ENCODE measurements at regions not wholly inside any gene's neighbourhood (a gene's known extent, or its start where the extent isn't known, plus 50 kb on each side); places are given as distances from the start of the nearest gene placed in this dataset.
"Not testable (repeated sequence)": the region's sequence is repeated elsewhere in the genome, so short reads cannot be mapped to it uniquely, and the experiment has no call there.

- DNase-seq (ENCODE audit: low spot score), result no peak
- no peaks in the 10 kb centered on the region for H3K27me3 ChIP-seq
Observed at GRCh38 chr1:242674951-242675645, 150.6 kb upstream of the PLD5 start.

GRCh38 chr1:242673652-242674051 is 149.2 kb upstream of the PLD5 start:
- Histone ChIP-seq H4K20me1 (ENCODE audit: low read depth) (no peaks in the 10 kb centered on the region), H2AFZ (replicated peaks) (peak overlapping the region; percentile 26), H3K27me3 (no peaks in the 10 kb centered on the region), H3F3A (ENCODE audit: low read depth) (no peaks in the 10 kb centered on the region), H3K4me1 (no peaks in the 10 kb centered on the region), H3K79me2 (ENCODE audit: low read depth) (no peaks in the 10 kb centered on the region), H3K9me3 (ENCODE audit: low read depth) (no peaks in the 10 kb centered on the region), H3K9ac (no peak overlapping the region), H3K4me2 (no peak overlapping the region), H3K27ac (no peak overlapping the region), H3K36me3 (no peaks in the 10 kb centered on the region), H3K4me3 (no peak overlapping the region)
- Mint-ChIP-seq H3K9me3 (no peaks in the 10 kb centered on the region), H3K27ac (no peak overlapping the region), H3K4me1 (no peaks in the 10 kb centered on the region), H3K27me3 (ENCODE audit: insufficient read depth, low read depth) (no peaks in the 10 kb centered on the region), H3K36me3 (no peaks in the 10 kb centered on the region), H3K4me3 (no peak overlapping the region)
- TF ChIP-seq EZH2phosphoT487 (IDR thresholded peaks at IDR 0.05) (no peak), CTCF (IDR thresholded peaks at IDR 0.05) (no peak), EZH2 (IDR thresholded peaks at IDR 0.05) (no peak)
- DNase-seq (ENCODE audit: low spot score), result no peak

More at GRCh38 chr1:242674951-242675645, 150.6 kb upstream of the PLD5 start:
- no peaks in the 10 kb centered on the region for H3K27me3 Mint-ChIP-seq (ENCODE audit: insufficient read depth, low read depth)
- H3K4me3 ChIP-seq, result no peak overlapping the region
- no peak overlapping the region for H3K4me3 Mint-ChIP-seq
- H3K4me1 Mint-ChIP-seq, result no peaks in the 10 kb centered on the region
- H3K79me2 ChIP-seq (ENCODE audit: low read depth), result no peaks in the 10 kb centered on the region
- no peak for TF ChIP-seq CTCF (IDR thresholded peaks at IDR 0.05)
- no peak for TF ChIP-seq EZH2phosphoT487 (IDR thresholded peaks at IDR 0.05)
- no peak for TF ChIP-seq EZH2 (IDR thresholded peaks at IDR 0.05)
- H3K9me3 Mint-ChIP-seq, result no peaks in the 10 kb centered on the region
- no peaks in the 10 kb centered on the region for H4K20me1 ChIP-seq (ENCODE audit: low read depth)
- no peaks in the 10 kb centered on the region for H3K36me3 ChIP-seq
- H3K27ac Mint-ChIP-seq, result no peak overlapping the region
- H3K9ac ChIP-seq, result no peak overlapping the region
- H3K9me3 ChIP-seq (ENCODE audit: low read depth), result no peaks in the 10 kb centered on the region
- H3K36me3 Mint-ChIP-seq, result no peaks in the 10 kb centered on the region
- no peaks in the 10 kb centered on the region for H3K4me1 ChIP-seq
- no peak overlapping the region for H3K27ac ChIP-seq
- no peak overlapping the region for H2AFZ ChIP-seq (replicated peaks)
- H3F3A ChIP-seq (ENCODE audit: low read depth), result no peaks in the 10 kb centered on the region
- H3K4me2 ChIP-seq, result no peak overlapping the region

- not testable (repeated sequence) for H3K9me3 Mint-ChIP-seq; H4K20me1 ChIP-seq (ENCODE audit: low read depth)
Observed at GRCh38 chr1:242673165-242673564, 148.7 kb upstream of the PLD5 start.

GRCh38 chr1:242670019-242670418 is 145.5 kb upstream of the PLD5 start:
- Mint-ChIP-seq H3K36me3 (no peaks in the 10 kb centered on the region), H3K4me1 (no peaks in the 10 kb centered on the region), H3K4me3 (no peak overlapping the region), H3K27me3 (ENCODE audit: insufficient read depth, low read depth) (no peaks in the 10 kb centered on the region), H3K9me3 (no peaks in the 10 kb centered on the region), H3K27ac (no peak overlapping the region)
- Histone ChIP-seq H3K4me3 (no peak overlapping the region), H3K4me1 (no peaks in the 10 kb centered on the region), H3K79me2 (ENCODE audit: low read depth) (no peaks in the 10 kb centered on the region), H3K27ac (no peak overlapping the region), H3K9me3 (ENCODE audit: low read depth) (no peaks in the 10 kb centered on the region), H3F3A (ENCODE audit: low read depth) (no peaks in the 10 kb centered on the region), H3K9ac (no peak overlapping the region), H3K36me3 (no peaks in the 10 kb centered on the region), H2AFZ (replicated peaks) (no peak overlapping the region), H3K4me2 (no peak overlapping the region), H4K20me1 (ENCODE audit: low read depth) (no peaks in the 10 kb centered on the region), H3K27me3 (no peaks in the 10 kb centered on the region)
- no peak for DNase-seq (ENCODE audit: low spot score)
- no peak for TF ChIP-seq EZH2phosphoT487 (IDR thresholded peaks at IDR 0.05)
- no peak for TF ChIP-seq CTCF (IDR thresholded peaks at IDR 0.05)
- no peak for TF ChIP-seq EZH2 (IDR thresholded peaks at IDR 0.05)

More at GRCh38 chr1:242673165-242673564, 148.7 kb upstream of the PLD5 start:
- H3K9me3 ChIP-seq (ENCODE audit: low read depth); H3K4me1 Mint-ChIP-seq; H3K79me2 ChIP-seq (ENCODE audit: low read depth); H3K9ac ChIP-seq; H3K36me3 Mint-ChIP-seq; H3K4me2 ChIP-seq; H3K27ac Mint-ChIP-seq; H3K4me3 Mint-ChIP-seq; H3F3A ChIP-seq (ENCODE audit: low read depth); H3K27me3 ChIP-seq; H3K4me1 ChIP-seq; H3K36me3 ChIP-seq; H3K27ac ChIP-seq; H3K4me3 ChIP-seq; H3K27me3 Mint-ChIP-seq (ENCODE audit: insufficient read depth, low read depth): not testable (repeated sequence)
- DNase-seq (ENCODE audit: low spot score), result peak; percentile 6
- H2AFZ ChIP-seq (replicated peaks), result peak overlapping the region; percentile 26
